MCF 10A (cell line): ENCODE measurements at regions not wholly inside any gene's neighbourhood (a gene's known extent, or its start where the extent isn't known, plus 50 kb on each side); places are given as distances from the start of the nearest gene placed in this dataset.

Experiments
- BruUV-seq: library from RNA; stranded (reverse); fragments of 400-500 nt; replicated peaks from 2 replicates; lab custom pipeline; 2021; lab: Mats Ljungman, UMichigan
- CTCF ChIA-PET: fragments of 300-600 bp; sonication (Branson Sonifier 250); formaldehyde crosslinking; extraction: SDS; loops from one replicate; lab custom pipeline; 2021; ENCODE audit warnings: antibody characterized with exemption, inconsistent platforms; lab: Yijun Ruan, JAX
- POLR2A ChIA-PET: fragments of 300-600, 350-650 bp; sonication (Branson Sonifier 250); formaldehyde crosslinking; extraction: SDS; loops from one replicate; lab custom pipeline; 2020; ENCODE audit warnings: antibody characterized with exemption, inconsistent platforms; lab: Yijun Ruan, JAX
- DNase-seq: peaks from one replicate; pipeline ENCODE4 v3.0.0-alpha.2; 2018; ENCODE audit not compliant: unreplicated experiment
- H3K27ac Mint-ChIP-seq: one replicate; pipeline ENCODE4 v1.8.0; 2022; ENCODE audit warnings: mild to moderate bottlenecking, low read depth, mixed read lengths; ENCODE audit not compliant: unreplicated experiment
- H3K27me3 Mint-ChIP-seq: one replicate; pipeline ENCODE4 v1.8.0; 2022; ENCODE audit warnings: mixed read lengths; ENCODE audit not compliant: insufficient read depth, unreplicated experiment
- H3K36me3 Mint-ChIP-seq: one replicate; pipeline ENCODE4 v1.8.0; 2022; ENCODE audit warnings: mild to moderate bottlenecking, moderate library complexity, mixed read lengths; ENCODE audit not compliant: insufficient read depth, unreplicated experiment
- H3K4me1 Mint-ChIP-seq: one replicate; pipeline ENCODE4 v1.8.0; 2022; ENCODE audit warnings: mixed read lengths; ENCODE audit not compliant: insufficient read depth, unreplicated experiment
- H3K4me3 Mint-ChIP-seq: one replicate; pipeline ENCODE4 v1.8.0; 2022; ENCODE audit warnings: mild to moderate bottlenecking, moderate library complexity, mixed read lengths; ENCODE audit not compliant: unreplicated experiment
- H3K9me3 Mint-ChIP-seq: one replicate; pipeline ENCODE4 v1.8.0; 2022; ENCODE audit warnings: mixed read lengths; ENCODE audit not compliant: unreplicated experiment
- intact Hi-C: fragments of 100-400 bp; cut with micrococcal nuclease; formaldehyde crosslinking; loops from 2 replicates; pipeline ENCODE4 v1.14.1; 2022
- TF ChIP-seq, protein P1 (sequence below): fragments of 200-600 bp; IDR thresholded peaks from one replicate; pipeline ENCODE4 v1.8.0; 2022; ENCODE audit warnings: antibody characterized with exemption, mild to moderate bottlenecking; ENCODE audit not compliant: unreplicated experiment

GRCh38 chr13:22821589-22821988 is 359.2 kb upstream of the SGCG start:
- TF ChIP-seq, protein P1, sequence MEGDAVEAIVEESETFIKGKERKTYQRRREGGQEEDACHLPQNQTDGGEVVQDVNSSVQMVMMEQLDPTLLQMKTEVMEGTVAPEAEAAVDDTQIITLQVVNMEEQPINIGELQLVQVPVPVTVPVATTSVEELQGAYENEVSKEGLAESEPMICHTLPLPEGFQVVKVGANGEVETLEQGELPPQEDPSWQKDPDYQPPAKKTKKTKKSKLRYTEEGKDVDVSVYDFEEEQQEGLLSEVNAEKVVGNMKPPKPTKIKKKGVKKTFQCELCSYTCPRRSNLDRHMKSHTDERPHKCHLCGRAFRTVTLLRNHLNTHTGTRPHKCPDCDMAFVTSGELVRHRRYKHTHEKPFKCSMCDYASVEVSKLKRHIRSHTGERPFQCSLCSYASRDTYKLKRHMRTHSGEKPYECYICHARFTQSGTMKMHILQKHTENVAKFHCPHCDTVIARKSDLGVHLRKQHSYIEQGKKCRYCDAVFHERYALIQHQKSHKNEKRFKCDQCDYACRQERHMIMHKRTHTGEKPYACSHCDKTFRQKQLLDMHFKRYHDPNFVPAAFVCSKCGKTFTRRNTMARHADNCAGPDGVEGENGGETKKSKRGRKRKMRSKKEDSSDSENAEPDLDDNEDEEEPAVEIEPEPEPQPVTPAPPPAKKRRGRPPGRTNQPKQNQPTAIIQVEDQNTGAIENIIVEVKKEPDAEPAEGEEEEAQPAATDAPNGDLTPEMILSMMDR = no peak
- intact Hi-C loops = no loop called here
- BruUV-seq = no TSS peak
- Mint-ChIP-seq H3K4me3 (no peak overlapping the region), H3K27ac (no peak overlapping the region), H3K27me3 (no peaks in the 10 kb centered on the region), H3K36me3 (no peaks in the 10 kb centered on the region), H3K4me1 (no peaks in the 10 kb centered on the region), H3K9me3 (peaks cover 8% of the 10 kb centered on the region)
- CTCF ChIA-PET = interaction anchor here (0.6 kb wide), 1 partner anchor 267 kb away, joined by 3 read pairs; no protein-coding TSS in a partner anchor
- DNase-seq = no peak
- POLR2A ChIA-PET = interaction anchor here (0.8 kb wide), 1 partner anchor 10 kb away, joined by 3 read pairs; no protein-coding TSS in a partner anchor

DNA sequence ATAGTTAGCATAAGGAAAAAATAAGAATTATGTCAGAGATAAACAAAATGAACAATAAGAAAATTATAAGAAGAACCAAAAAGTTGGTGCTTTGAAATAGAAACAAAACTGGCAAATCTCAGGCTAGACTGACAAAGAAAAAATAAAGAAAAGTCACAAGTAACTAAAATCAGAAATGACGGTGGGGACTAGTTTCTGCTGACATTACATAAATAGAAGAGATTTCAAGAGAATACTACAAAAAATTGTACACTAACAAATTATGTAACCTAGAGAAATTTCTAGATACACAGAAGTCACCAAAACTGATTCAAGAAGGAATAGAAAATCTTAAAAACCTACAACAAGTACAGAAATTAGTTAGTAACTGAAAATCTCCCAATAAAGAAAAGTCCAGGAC is 355.6 kb upstream of the SGCG start:
- Mint-ChIP-seq H3K4me1 (no peaks in the 10 kb centered on the region), H3K27ac (no peak overlapping the region), H3K27me3 (no peaks in the 10 kb centered on the region), H3K9me3 (peaks cover 8% of the 10 kb centered on the region), H3K36me3 (no peaks in the 10 kb centered on the region), H3K4me3 (no peak overlapping the region)
- intact Hi-C loops = no loop called here
- no TSS peak for BruUV-seq
- TF ChIP-seq, protein P1 = no peak
- ChIA-PET CTCF (no interaction called here), POLR2A (no interaction called here)
- no peak for DNase-seq

DNA sequence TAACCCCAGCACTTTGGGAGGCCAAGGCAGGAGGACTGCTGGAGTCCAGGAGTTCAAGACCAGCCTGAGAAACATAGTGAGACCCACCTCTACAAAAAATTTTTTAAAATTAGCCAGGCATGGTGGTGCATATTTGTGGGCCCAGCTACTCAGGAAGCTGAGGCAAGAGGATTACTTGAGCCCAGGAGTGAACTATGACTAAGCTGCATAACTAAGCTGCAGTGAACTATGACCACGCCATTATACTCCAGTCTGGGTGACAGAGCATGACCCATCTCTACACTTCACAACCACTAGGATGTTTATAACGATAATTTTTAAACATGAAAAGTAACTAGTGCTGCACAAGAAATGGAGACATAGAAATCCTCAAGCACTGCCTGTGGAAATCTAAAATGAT is 352.7 kb upstream of the SGCG start:
- Mint-ChIP-seq H3K36me3 (no peaks in the 10 kb centered on the region), H3K27ac (no peak overlapping the region)
- CTCF ChIA-PET = interaction anchor here (2.8 kb wide), 1 partner anchor 13 kb away, joined by 5 read pairs; no protein-coding TSS in a partner anchor

DNA sequence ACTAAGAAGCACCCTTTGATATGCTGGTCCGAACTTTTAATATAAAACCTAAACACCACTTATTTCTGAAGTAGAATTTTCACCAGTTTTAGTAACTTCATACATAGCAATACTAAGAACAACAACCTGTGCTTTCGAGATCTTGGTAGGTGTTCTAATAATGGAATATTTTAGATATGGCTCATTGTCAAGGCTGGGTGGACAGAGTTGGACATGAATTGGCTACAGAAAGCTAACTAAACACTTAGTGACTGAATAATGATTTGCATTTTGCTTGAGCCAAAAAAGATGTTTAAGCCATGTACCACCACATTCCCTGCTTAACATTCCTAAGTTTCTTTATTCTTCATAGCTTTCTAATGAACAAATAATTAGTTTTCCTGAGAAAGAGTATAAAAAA is 344.3 kb upstream of the SGCG start:
- Mint-ChIP-seq H3K4me3 (no peak overlapping the region), H3K27ac (no peak overlapping the region), H3K36me3 (no peaks in the 10 kb centered on the region), H3K4me1 (no peaks in the 10 kb centered on the region), H3K9me3 (no peaks in the 10 kb centered on the region), H3K27me3 (no peaks in the 10 kb centered on the region)
- POLR2A ChIA-PET = no interaction called here
- no peak for DNase-seq
- TF ChIP-seq, protein P1 = no peak
- CTCF ChIA-PET = no interaction called here
- no TSS peak for BruUV-seq
- intact Hi-C loops = no loop called here

More for the DNA sequence above, 352.7 kb upstream of the SGCG start:
- intact Hi-C loops = no loop called here
- H3K9me3 Mint-ChIP-seq = peaks cover 8% of the 10 kb centered on the region
- no TSS peak for BruUV-seq
- H3K4me1 Mint-ChIP-seq = no peaks in the 10 kb centered on the region
- H3K27me3 Mint-ChIP-seq = no peaks in the 10 kb centered on the region
- TF ChIP-seq, protein P1 = no peak
- POLR2A ChIA-PET = interaction anchor here (0.6 kb wide), 1 partner anchor 54 kb away, joined by 3 read pairs; no protein-coding TSS in a partner anchor
- no peak for DNase-seq
- H3K4me3 Mint-ChIP-seq = no peak overlapping the region
